Retinal pigment epithelial cell (primary cell): ENCODE measurements at regions not wholly inside any gene's neighbourhood (a gene's known extent, or its start where the extent isn't known, plus 50 kb on each side); places are given as distances from the start of the nearest gene placed in this dataset.
"Not testable (repeated sequence)": the region's sequence is repeated elsewhere in the genome, so short reads cannot be mapped to it uniquely, and the experiment has no call there.

ENCODE experiments used
- DNase-seq: peaks from one replicate; pipeline ENCODE4 v3.0.0-alpha.2; 2010; ENCODE audit warnings: low read depth
- H3K4me3 ChIP-seq: 2 replicates; pipeline ENCODE4 v1.5.1; 2011; ENCODE audit warnings: mild to moderate bottlenecking, low read length, control low read depth, moderate library complexity
- TF ChIP-seq, protein P1 (sequence below): conservative IDR thresholded peaks from 2 replicates; pipeline ENCODE4 v1.5.1; 2011; ENCODE audit warnings: low read depth, low read length, control low read depth, inconsistent platforms

DNA sequence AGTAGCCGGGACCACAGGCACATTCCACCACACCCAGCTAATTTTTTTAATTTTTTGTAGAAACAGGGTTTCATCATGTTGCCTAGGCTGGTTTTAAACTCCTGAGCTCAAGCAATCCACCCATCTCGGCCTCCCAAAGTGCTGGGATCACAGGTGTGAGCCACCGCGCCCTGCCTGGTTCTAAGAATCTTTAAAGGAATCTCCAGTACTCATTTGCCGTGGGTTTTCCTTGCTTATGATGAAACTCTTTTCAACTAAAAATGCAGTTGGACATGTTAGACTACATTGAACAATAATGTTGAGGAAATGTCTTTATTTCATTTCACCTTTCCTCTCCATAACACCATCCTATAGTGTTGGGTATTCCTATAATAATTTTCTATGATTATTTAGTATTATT, 121.6 kb downstream of the ZNF281 start:
- DNase-seq: no peak
- TF ChIP-seq, protein P1, sequence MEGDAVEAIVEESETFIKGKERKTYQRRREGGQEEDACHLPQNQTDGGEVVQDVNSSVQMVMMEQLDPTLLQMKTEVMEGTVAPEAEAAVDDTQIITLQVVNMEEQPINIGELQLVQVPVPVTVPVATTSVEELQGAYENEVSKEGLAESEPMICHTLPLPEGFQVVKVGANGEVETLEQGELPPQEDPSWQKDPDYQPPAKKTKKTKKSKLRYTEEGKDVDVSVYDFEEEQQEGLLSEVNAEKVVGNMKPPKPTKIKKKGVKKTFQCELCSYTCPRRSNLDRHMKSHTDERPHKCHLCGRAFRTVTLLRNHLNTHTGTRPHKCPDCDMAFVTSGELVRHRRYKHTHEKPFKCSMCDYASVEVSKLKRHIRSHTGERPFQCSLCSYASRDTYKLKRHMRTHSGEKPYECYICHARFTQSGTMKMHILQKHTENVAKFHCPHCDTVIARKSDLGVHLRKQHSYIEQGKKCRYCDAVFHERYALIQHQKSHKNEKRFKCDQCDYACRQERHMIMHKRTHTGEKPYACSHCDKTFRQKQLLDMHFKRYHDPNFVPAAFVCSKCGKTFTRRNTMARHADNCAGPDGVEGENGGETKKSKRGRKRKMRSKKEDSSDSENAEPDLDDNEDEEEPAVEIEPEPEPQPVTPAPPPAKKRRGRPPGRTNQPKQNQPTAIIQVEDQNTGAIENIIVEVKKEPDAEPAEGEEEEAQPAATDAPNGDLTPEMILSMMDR: no peak
- H3K4me3 ChIP-seq: no peak overlapping the region

DNA sequence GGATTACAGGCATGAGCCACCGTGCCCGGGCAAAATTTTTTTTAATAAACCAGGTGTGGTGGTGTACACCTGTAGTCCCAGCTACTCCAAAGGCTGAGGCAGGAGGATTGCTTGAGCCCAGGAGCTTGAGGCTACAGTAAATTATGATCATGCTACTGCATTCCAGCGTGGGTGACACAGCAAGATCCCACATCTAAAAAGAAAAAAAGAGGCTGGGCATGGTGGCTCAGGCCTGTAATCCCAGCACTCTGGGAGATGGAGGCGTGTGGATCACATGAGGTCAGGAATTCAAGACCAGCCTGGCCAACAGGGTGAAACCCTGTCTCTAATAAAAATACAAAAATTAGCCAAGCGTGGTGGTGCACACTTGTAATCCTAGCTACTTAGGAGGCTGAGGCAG, 125.6 kb downstream of the ZNF281 start:
- H3K4me3 ChIP-seq, DNase-seq: not testable (repeated sequence)

DNA sequence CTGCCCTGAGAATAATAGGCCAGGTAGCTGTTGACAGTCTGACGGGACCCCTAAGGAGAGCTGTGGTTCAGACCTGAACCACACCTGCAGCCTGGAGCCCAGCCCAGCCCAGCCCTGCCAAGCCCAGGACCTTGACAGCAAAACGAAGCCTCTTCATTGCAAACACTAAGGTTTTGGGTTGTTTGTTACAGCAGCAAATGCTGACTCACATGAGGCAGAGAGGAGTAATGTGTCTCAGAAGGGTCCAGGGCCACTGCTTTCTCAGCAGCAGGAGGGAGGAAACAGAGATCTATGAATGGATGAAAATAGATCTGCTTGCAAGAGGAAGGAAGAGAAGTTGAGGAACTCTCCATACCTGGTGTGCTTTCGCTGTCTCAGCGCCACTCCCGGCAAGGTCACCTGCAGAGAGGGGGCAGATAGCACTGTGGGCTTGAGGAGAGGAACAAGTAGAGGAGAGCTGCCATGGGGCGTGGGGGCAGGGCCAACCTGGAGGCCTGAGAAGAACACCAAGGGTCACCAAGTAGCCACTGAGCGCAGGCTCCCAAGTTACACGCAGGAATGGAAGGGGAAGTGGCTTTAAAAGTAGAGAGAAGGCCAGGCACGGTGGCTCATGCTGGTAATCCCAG, 127.2 kb downstream of the ZNF281 start:
- TF ChIP-seq, protein P1: no peak
- no peak for DNase-seq
- H3K4me3 ChIP-seq: no peak overlapping the region

DNA sequence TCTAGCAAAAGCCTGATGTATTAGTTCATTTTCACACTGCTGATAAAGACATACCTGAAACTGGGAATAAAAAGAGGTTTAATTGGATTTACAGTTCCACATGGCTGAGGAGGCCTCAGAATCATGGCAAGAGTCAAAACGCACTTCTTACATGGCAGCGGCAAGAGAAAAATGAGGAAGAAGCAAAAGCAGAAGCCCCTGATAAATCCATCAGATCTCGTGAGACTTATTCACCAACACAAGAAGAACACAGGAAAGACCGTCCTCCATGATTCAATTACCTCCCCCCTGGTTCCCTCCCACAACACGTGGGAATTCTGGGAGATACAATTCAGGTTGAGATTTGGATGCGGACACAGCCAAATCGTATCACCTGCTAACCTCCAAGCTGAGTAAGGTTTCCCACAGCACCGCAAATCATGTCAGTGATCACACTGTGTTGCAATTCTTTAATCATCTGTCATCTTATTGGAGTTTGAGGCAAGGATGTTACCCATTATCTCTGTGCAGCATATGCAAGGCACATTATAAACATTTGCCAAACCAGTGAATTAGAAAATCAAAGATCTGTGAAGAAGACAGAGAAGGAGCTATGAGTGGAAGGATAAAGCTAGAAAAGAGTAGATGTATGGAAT, 128.5 kb downstream of the ZNF281 start:
- no peak for DNase-seq
- no peak overlapping the region for H3K4me3 ChIP-seq
- TF ChIP-seq, protein P1: no peak

DNA sequence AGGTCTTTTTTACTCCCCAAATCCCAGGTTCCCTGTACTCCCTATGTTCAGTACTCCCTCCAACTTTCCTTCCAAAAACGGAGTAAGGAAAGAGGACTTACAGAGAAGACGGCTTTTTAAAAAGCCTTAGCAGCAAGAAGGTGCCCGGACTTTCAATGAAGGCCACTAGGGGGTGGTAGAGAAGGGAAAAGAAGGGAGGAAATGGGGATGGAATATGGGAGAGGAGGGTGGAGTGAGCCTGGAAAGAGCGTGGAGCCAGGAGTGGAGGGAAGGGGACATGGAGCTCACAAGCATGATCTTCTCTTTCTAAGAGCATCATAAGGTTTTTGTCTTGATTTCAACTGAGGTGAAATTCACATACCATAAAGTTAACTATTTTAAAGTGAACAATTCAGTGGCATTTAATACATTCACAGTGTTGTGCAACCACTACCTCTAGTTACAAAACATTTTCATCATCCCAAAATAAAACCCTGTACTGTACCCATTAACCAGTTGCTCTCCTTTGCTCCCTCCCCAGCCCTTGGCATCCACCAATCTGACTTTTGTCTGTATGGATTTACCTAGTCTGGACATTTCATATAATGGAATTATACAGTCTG, 129.9 kb downstream of the ZNF281 start:
- DNase-seq: no peak
- H3K4me3 ChIP-seq: no peak overlapping the region
- TF ChIP-seq, protein P1: peak; percentile 82

DNA sequence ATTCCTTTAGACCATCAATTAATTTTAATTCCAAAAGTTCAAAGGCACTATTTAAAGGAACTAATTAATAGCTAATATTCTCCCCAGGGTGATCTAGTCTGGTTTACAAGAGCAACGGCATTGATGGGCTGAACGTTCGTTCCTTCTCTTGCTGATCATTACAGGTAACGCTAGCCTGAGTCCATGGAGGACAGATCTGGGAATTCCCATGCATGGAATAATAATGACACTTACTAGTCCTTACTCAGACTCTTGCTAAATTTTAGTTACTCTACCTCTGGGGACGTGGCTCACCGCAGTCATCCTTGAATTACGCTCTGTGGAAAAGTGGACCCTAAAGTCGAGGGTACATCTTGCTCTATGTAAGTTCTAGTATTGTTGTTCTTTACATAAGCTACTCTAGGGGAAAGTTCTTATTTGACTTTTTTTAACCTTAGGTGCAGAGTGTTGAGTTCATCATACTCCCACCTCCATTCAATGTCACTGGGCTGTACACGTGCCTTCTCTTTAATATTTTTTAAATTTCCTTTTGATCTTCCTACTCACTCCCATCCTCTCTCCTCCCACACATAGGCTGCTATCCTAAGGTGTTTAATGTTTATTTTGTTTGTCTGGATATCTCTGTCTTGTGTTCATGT, 133.9 kb downstream of the ZNF281 start:
- DNase-seq: no peak
- H3K4me3 ChIP-seq: no peak overlapping the region
- TF ChIP-seq, protein P1: no peak

DNA sequence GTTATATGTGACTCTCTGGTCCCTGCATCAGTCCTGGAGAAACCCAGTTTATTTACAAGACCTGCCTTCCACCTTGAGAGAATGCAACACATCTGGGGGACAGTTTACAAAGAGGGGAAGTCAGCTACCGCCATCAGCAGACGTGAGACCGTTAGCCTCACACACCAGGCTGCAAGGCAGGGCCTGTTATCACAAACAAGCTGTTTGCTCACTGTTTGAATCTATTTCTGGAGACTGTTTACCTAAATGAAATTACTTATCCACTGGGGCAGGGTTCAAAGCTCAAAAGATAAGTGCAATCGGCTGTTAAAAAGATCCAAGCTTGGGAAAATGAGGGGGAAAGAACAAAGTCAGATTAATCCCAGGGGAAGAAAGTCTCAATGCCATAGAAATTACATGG, 134.4 kb downstream of the ZNF281 start:
- TF ChIP-seq, protein P1: no peak

More for the DNA sequence above, 134.4 kb downstream of the ZNF281 start:
- no peak overlapping the region for H3K4me3 ChIP-seq
- DNase-seq: no peak
